Mesendoderm (in vitro differentiated cells): ENCODE measurements at regions not wholly inside any gene's neighbourhood (a gene's known extent, or its start where the extent isn't known, plus 50 kb on each side); places are given as distances from the start of the nearest gene placed in this dataset.

Experiments
- DNase-seq: peaks from one replicate; pipeline ENCODE4 v3.0.0; 2013
- H2AK5ac ChIP-seq: 2 replicates; pipeline ENCODE4 v1.6.1; 2013; ENCODE audit warnings: low read length, inconsistent platforms
- H2BK120ac ChIP-seq: 2 replicates; pipeline ENCODE4 v1.6.1; 2013; ENCODE audit warnings: low read depth, mild to moderate bottlenecking, low read length, moderate library complexity, mixed read lengths
- H2BK15ac ChIP-seq: replicated peaks from 2 replicates; pipeline ENCODE4 v1.6.1; 2013; ENCODE audit warnings: low read depth, mild to moderate bottlenecking, moderate library complexity
- H2BK5ac ChIP-seq: 2 replicates; pipeline ENCODE4 v1.6.1; 2013; ENCODE audit warnings: low read length, inconsistent platforms
- H3K18ac ChIP-seq: 2 replicates; pipeline ENCODE4 v1.6.1; 2013; ENCODE audit warnings: mild to moderate bottlenecking, low read length, mixed read lengths
- H3K23ac ChIP-seq: one replicate; pipeline ENCODE4 v1.6.1; 2013; ENCODE audit warnings: low read length
- H3K27ac ChIP-seq: 2 replicates; pipeline ENCODE4 v1.5.1; 2013; ENCODE audit warnings: low read depth, mild to moderate bottlenecking, inconsistent platforms, low read length, moderate library complexity
- H3K27me3 ChIP-seq: 2 replicates; pipeline ENCODE4 v1.6.1; 2013; ENCODE audit warnings: low read length, control low read depth, mild to moderate bottlenecking, inconsistent platforms; ENCODE audit not compliant: insufficient read depth, poor library complexity
- H3K36me3 ChIP-seq: 2 replicates; pipeline ENCODE4 v1.6.1; 2013; ENCODE audit warnings: low read length, inconsistent platforms; ENCODE audit not compliant: control insufficient read depth, insufficient read depth
- H3K4ac ChIP-seq: one replicate; pipeline ENCODE4 v1.6.1; 2013; ENCODE audit warnings: low read depth, mild to moderate bottlenecking, low read length, moderate library complexity
- H3K4me1 ChIP-seq: 2 replicates; pipeline ENCODE4 v1.6.1; 2013; ENCODE audit warnings: low read depth, low read length, inconsistent platforms; ENCODE audit not compliant: control insufficient read depth
- H3K4me2 ChIP-seq: 2 replicates; pipeline ENCODE4 v1.6.1; 2013; ENCODE audit warnings: low read length
- H3K4me3 ChIP-seq: 2 replicates; pipeline ENCODE4 v1.5.1; 2013; ENCODE audit warnings: mild to moderate bottlenecking, low read length
- H3K56ac ChIP-seq: one replicate; pipeline ENCODE4 v1.6.1; 2013; ENCODE audit warnings: low read length
- H3K79me1 ChIP-seq: 2 replicates; pipeline ENCODE4 v1.6.1; 2013; ENCODE audit warnings: low read length, inconsistent platforms
- H3K79me2 ChIP-seq: 2 replicates; pipeline ENCODE4 v1.6.1; 2013; ENCODE audit warnings: mild to moderate bottlenecking, low read length; ENCODE audit not compliant: control insufficient read depth, insufficient read depth
- H3K9ac ChIP-seq: 2 replicates; pipeline ENCODE4 v1.6.1; 2013; ENCODE audit warnings: low read length, inconsistent platforms
- H4K5ac ChIP-seq: one replicate; pipeline ENCODE4 v1.6.1; 2013; ENCODE audit warnings: low read length
- H4K8ac ChIP-seq: one replicate; pipeline ENCODE4 v1.6.1; 2013; ENCODE audit warnings: low read depth, mild to moderate bottlenecking, control low read depth, low read length, moderate library complexity
- WGBS: extraction: QIAGEN DNeasy Blood & Tissue Kit; methylation state at CpG from one replicate; pipeline ENCODE4 v1.1.7; 2013; ENCODE audit warnings: low lambda C conversion rate, missing lambda C conversion rate; ENCODE audit not compliant: insufficient coverage; ENCODE audit errors: extremely low coverage; 5-methylcytosine and 5-hydroxymethylcytosine counted together

DNA sequence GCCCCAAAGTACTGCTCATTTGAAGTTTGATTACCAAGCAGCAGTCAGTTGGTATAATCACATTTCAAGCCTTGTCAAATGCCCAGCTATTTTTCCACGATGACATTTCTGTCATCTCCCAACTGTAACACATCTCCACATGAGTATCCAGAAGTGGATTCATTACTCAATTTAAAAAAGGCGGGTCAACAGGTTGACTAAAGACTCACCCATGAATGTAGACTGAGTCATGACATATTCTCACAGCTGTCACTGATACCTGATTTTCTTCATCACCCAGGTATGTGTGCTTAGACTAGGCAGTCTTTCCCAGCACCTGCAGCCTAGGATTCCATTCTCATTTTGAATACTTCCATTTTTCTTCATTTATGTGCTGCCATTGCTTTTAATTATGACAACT is 75.1 kb upstream of the DBX2 start:
- no CpG with 5 or more reads among the region's 2 CpGs for WGBS

DNA sequence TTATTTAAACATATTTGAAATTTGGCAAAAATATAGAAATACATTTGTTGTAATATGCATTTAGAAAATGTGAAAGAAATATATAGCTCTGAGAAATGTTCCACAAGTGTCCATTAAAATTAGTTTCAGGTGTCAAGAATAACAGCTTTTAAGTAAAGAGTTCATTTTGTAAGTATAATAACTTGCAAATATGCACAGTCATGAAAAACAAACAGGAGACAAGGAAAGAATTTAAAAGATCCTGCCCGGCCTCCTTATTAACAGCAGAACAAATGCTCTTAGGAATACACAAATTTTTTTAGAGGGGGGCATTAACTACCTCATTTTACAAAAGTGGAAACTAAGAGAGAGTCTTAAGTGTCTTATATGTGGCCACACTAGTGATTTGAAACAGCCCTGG is 77.7 kb upstream of the DBX2 start:
- no peak for DNase-seq
- no peaks in the 10 kb centered on the region for H3K36me3 ChIP-seq
- H3K79me1 ChIP-seq = no peaks in the 10 kb centered on the region
- no peak overlapping the region for H4K8ac ChIP-seq
- no peak overlapping the region for H2AK5ac ChIP-seq
- no peak overlapping the region for H3K9ac ChIP-seq
- H3K27me3 ChIP-seq = no peaks in the 10 kb centered on the region
- no peak overlapping the region for H3K27ac ChIP-seq
- no peak overlapping the region for H2BK15ac ChIP-seq
- no peak overlapping the region for H2BK120ac ChIP-seq
- H3K4me2 ChIP-seq = no peak overlapping the region
- peaks cover 3% of the 10 kb centered on the region for H3K4me1 ChIP-seq
- no peak overlapping the region for H3K56ac ChIP-seq
- no peak overlapping the region for H3K4ac ChIP-seq
- no peaks in the 10 kb centered on the region for H3K79me2 ChIP-seq
- H3K18ac ChIP-seq = no peak overlapping the region
- H4K5ac ChIP-seq = no peak overlapping the region
- no peak overlapping the region for H3K23ac ChIP-seq
- H2BK5ac ChIP-seq = no peak overlapping the region
- no CpG with 5 or more reads among the region's 1 CpG for WGBS
- no peak overlapping the region for H3K4me3 ChIP-seq

More for the DNA sequence above, 75.1 kb upstream of the DBX2 start:
- H3K23ac ChIP-seq = no peak overlapping the region
- no peak overlapping the region for H3K4me2 ChIP-seq
- H3K79me1 ChIP-seq = no peaks in the 10 kb centered on the region
- H2AK5ac ChIP-seq = no peak overlapping the region
- H4K8ac ChIP-seq = no peak overlapping the region
- no peak overlapping the region for H3K27ac ChIP-seq
- DNase-seq = no peak
- no peaks in the 10 kb centered on the region for H3K79me2 ChIP-seq
- no peaks in the 10 kb centered on the region for H3K27me3 ChIP-seq
- H3K4me1 ChIP-seq = no peaks in the 10 kb centered on the region
- no peak overlapping the region for H2BK120ac ChIP-seq
- H4K5ac ChIP-seq = no peak overlapping the region
- H3K18ac ChIP-seq = no peak overlapping the region
- no peak overlapping the region for H2BK15ac ChIP-seq
- H2BK5ac ChIP-seq = no peak overlapping the region
- H3K4ac ChIP-seq = no peak overlapping the region
- no peaks in the 10 kb centered on the region for H3K36me3 ChIP-seq
- no peak overlapping the region for H3K4me3 ChIP-seq
- H3K56ac ChIP-seq = no peak overlapping the region
- H3K9ac ChIP-seq = no peak overlapping the region

DNA sequence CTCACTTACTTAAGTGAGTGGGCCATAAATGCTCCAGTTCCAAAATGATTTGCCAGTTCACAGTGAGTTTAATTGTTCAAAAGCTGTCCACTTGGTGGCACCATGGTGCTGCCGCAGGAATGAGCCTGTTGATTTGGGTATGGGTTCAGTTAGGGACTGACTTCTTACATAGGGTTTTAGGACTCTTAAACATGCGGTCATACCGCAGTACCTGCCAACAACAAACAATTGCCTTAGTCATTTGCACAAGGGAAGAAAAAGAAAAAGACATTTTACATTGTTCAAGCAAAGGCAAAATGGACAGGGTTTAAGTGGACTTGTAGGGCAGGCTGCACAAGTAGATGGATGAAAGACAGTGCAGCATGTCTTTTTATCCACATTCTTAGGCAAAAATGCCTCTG is 80.0 kb upstream of the DBX2 start:
- H3K79me1 ChIP-seq = no peaks in the 10 kb centered on the region
- H3K4me2 ChIP-seq = no peak overlapping the region
- peaks cover 3% of the 10 kb centered on the region for H3K4me1 ChIP-seq
- H3K23ac ChIP-seq = no peak overlapping the region
- H3K36me3 ChIP-seq = no peaks in the 10 kb centered on the region
- H2BK5ac ChIP-seq = no peak overlapping the region
- no peak overlapping the region for H4K5ac ChIP-seq
- H3K27me3 ChIP-seq = no peaks in the 10 kb centered on the region
- H3K4me3 ChIP-seq = no peak overlapping the region
- no peak overlapping the region for H4K8ac ChIP-seq
- no peak overlapping the region for H3K18ac ChIP-seq
- no peak overlapping the region for H3K4ac ChIP-seq
- H3K27ac ChIP-seq = no peak overlapping the region
- WGBS = no CpG with 5 or more reads among the region's 3 CpGs
- H2BK120ac ChIP-seq = no peak overlapping the region
- H2BK15ac ChIP-seq = no peak overlapping the region
- H3K79me2 ChIP-seq = no peaks in the 10 kb centered on the region
- DNase-seq = peak; percentile 82
- H2AK5ac ChIP-seq = no peak overlapping the region
- H3K9ac ChIP-seq = no peak overlapping the region
- no peak overlapping the region for H3K56ac ChIP-seq

DNA sequence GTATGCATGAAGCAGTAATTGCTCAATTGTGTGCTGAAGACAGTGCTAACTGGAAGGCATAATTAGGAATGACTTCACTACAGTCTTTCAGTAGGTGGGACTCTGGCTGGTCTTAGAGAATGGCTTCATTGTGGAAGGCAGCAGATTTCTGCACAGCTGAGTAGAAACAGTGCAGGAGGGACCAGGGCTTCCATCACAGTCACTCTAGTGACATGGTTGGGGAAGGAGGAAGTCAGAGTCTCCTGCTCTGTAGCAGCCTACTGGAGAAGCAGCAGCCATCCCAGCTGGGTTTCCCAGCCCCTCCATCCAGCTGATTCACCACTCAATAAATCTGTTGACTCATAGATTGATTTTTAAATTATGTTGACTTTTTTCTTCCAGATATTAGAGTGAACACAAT is 80.6 kb upstream of the DBX2 start:
- H2BK5ac ChIP-seq = no peak overlapping the region
- H3K27me3 ChIP-seq = no peaks in the 10 kb centered on the region
- H2BK15ac ChIP-seq = no peak overlapping the region
- H2BK120ac ChIP-seq = no peak overlapping the region
- H2AK5ac ChIP-seq = no peak overlapping the region
- H3K4me3 ChIP-seq = no peak overlapping the region
- H3K4me1 ChIP-seq = peaks cover 3% of the 10 kb centered on the region
- H3K36me3 ChIP-seq = no peaks in the 10 kb centered on the region
- no peak overlapping the region for H3K4ac ChIP-seq
- no peak overlapping the region for H3K27ac ChIP-seq
- no peak overlapping the region for H4K5ac ChIP-seq
- no peak for DNase-seq
- H3K18ac ChIP-seq = no peak overlapping the region
- no peak overlapping the region for H3K23ac ChIP-seq
- no peak overlapping the region for H4K8ac ChIP-seq
- H3K56ac ChIP-seq = peak overlapping the region; percentile 6
- no peaks in the 10 kb centered on the region for H3K79me2 ChIP-seq
- no peak overlapping the region for H3K9ac ChIP-seq
- no peak overlapping the region for H3K4me2 ChIP-seq
- H3K79me1 ChIP-seq = no peaks in the 10 kb centered on the region

DNA sequence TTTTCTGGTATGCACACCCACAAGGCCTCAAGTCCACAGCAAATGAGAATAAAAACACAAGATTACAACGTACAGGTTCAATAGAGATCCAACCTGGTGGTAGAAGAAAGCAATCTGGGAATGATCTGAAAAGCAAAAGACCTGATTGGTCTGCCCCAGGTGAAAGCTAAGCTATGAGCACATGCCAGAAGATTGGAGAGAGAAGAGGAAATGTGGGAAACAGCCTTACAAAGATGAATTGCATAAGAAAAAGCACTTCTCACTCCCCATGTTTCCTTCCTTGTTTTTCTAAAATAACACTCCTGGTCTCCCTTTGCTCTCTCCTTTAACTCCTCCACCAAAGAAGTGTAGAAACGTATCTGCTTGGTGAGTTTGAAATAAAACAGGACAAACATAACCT is 77.3 kb upstream of the ANO6 start:
- Histone ChIP-seq H2AK5ac (no peak overlapping the region), H3K9ac (no peak overlapping the region), H3K4me1 (no peaks in the 10 kb centered on the region), H4K8ac (no peak overlapping the region), H3K23ac (no peak overlapping the region), H3K4me2 (no peak overlapping the region), H3K27me3 (no peaks in the 10 kb centered on the region), H2BK5ac (no peak overlapping the region), H2BK120ac (no peak overlapping the region), H2BK15ac (no peak overlapping the region), H3K18ac (no peak overlapping the region), H4K5ac (no peak overlapping the region), H3K4ac (no peak overlapping the region), H3K36me3 (no peaks in the 10 kb centered on the region), H3K79me1 (no peaks in the 10 kb centered on the region), H3K4me3 (no peak overlapping the region), H3K79me2 (no peaks in the 10 kb centered on the region), H3K27ac (no peak overlapping the region), H3K56ac (no peak overlapping the region)
- WGBS = no CpG with 5 or more reads among the region's 2 CpGs
- no peak for DNase-seq

DNA sequence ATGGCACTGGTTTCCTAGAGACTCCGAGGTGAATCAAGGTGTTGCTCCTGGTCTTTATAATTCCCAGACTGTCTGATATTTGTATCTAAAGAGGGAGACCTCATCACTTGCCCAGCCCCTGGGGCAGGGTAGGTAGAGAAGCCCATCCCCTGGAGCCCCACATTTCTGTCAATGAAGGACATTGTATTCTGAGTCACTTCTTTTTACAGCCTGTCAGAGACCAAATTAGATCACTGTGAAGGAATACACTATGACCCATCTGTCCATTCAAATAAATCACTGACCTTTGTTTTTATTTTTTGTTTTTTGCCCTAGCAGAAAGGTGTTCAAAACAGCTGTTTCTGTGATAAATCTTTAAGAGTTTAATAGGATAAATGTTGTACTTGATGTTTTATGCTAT is 67.9 kb upstream of the ANO6 start:
- no peak overlapping the region for H3K18ac ChIP-seq
- no peaks in the 10 kb centered on the region for H3K36me3 ChIP-seq
- no peak overlapping the region for H3K27ac ChIP-seq
- no peaks in the 10 kb centered on the region for H3K79me1 ChIP-seq
- no peak overlapping the region for H3K4me2 ChIP-seq
- H3K4ac ChIP-seq = no peak overlapping the region
- no peak overlapping the region for H2BK120ac ChIP-seq
- H3K27me3 ChIP-seq = no peaks in the 10 kb centered on the region
- no peak overlapping the region for H3K9ac ChIP-seq
- H3K56ac ChIP-seq = no peak overlapping the region
- no peak overlapping the region for H3K4me3 ChIP-seq
- no peak overlapping the region for H2AK5ac ChIP-seq
- H2BK5ac ChIP-seq = no peak overlapping the region
- H3K23ac ChIP-seq = no peak overlapping the region
- no peak overlapping the region for H4K5ac ChIP-seq
- DNase-seq = no peak
- no CpG with 5 or more reads among the region's 1 CpG for WGBS
- H3K79me2 ChIP-seq = no peaks in the 10 kb centered on the region
- no peak overlapping the region for H4K8ac ChIP-seq
- no peaks in the 10 kb centered on the region for H3K4me1 ChIP-seq
- no peak overlapping the region for H2BK15ac ChIP-seq
